GM19239 (cell line): ENCODE measurements at regions not wholly inside any gene's neighbourhood (a gene's known extent, or its start where the extent isn't known, plus 50 kb on each side); places are given as distances from the start of the nearest gene placed in this dataset.

Source experiments
- DNase-seq: peaks from one replicate; pipeline ENCODE4 v3.0.0; 2011; ENCODE audit warnings: low spot score; ENCODE audit not compliant: insufficient read length
- FAIRE-seq: peaks from 2 replicates; lab custom pipeline; 2011; peaks lifted over from hg19 to GRCh38; lab: Jason Lieb, UNC

DNA sequence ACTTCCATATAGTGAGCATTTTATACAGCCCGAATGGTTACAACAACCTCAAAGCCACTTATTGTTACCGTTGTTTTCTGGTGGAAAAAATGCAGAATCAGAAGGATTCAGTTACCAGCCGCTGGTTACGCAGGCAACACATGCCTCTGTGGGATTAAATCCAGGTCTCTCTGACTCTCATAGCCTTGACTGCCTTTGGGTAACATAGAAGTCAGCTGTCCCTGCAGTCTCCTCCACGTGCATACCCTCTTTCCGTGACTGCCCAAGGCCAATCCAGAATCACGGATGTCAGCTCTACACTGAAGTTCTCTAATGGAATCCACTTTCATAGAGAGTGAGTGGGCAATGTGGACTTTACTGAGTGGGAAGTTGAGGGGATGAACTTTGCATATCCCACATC, 189.5 kb upstream of the DNAJC19 start:
- FAIRE-seq (no peak), DNase-seq (no peak)

- FAIRE-seq, result peak; percentile 11
These were observed 187.1 kb upstream of the DNAJC19 start for GRCh38 chr3:181176601-181177000.

GRCh38 chr3:181174676-181175233, 185.2 kb upstream of the DNAJC19 start:
- no peak for FAIRE-seq
- no peak for DNase-seq

More at GRCh38 chr3:181176601-181177000, 187.1 kb upstream of the DNAJC19 start:
- no peak for DNase-seq

- FAIRE-seq (no peak), DNase-seq (no peak)
These were observed 184.5 kb upstream of the DNAJC19 start for GRCh38 chr3:181174022-181174421.

DNA sequence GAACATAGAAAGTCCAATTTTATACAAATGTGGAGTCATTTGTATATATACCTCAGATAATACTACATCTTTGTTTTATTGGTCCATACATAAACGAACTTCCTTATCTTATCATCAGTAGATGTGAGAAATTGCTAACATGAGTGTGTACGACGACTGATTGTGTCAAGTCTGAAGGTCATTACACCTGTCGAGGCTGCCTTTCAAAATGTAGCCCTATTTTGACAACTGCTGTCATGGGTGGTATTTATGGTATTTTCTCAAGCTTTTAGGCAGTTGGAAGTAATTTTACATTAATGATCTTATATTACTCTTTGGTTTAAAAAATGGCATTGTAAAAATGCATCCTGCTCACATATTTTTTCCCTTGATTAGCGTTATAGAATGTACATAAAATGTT, 183.7 kb upstream of the DNAJC19 start:
- FAIRE-seq (no peak), DNase-seq (no peak)

DNA sequence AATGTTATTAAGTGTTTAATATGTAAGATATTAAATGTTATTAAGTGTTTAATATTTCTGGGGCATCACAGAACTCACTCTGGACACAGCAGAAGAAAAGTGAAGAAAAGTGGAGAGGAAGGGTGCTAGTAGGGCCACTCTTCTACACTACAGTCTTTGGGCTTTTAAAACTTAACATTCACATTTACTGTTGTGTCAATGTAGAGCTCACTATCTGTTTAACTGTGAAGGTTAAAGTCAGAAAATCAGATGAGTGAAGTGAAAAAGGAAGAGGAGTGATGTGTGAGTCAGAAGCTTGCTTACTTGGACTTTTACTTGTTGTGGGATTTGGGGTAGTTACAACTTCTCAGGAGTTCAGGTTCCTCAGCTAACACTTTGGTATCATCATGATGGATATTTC, 145.3 kb upstream of the DNAJC19 start:
- FAIRE-seq, result no peak
- no peak for DNase-seq

DNA sequence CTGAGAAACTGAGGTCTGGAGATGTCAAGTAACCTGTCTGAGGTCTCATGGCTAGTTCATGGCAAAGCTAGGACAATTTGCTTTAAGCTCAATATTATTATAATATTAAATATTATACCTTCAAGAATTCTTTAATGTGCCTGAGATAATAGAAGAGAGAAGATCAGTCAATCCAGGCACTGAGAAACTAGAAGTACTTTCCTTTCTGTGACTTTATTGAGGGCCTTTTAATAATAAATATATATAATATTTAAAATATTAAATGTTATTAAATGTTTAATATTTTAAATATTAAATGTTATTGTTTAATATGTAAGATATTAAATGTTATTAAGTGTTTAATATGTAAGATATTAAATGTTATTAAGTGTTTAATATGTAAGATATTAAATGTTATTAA, 144.3 kb upstream of the DNAJC19 start:
- DNase-seq (no peak), FAIRE-seq (no peak)

GRCh38 chr3:181105646-181106045, 116.1 kb upstream of the DNAJC19 start:
- FAIRE-seq (no peak), DNase-seq (no peak)

DNA sequence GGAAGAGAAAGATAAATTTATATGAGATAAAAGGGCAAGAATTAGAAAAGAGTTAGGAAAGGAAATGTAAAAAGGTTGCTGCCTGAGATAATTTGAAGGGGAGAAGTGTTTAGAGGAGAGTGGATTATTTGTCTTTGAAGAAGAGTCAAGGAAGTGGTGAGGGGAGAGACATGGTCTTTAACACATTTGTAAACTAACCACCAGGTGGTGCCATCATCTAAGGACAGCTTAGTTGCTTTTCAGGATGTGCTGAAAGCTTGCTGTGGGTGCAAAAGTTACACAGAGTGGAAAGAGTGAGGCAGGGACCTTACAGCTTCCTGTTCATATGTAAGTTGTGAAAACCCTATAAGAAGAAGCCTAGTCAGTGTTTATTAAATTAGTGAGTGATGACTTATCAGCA, 114.1 kb upstream of the DNAJC19 start:
- no peak for DNase-seq
- FAIRE-seq, result no peak

- DNase-seq (no peak), FAIRE-seq (no peak)
These were observed 96.5 kb upstream of the DNAJC19 start for GRCh38 chr3:181086011-181086410.

GRCh38 chr3:181081930-181082329, 92.4 kb upstream of the DNAJC19 start:
- DNase-seq, result no peak
- no peak for FAIRE-seq

GRCh38 chr3:181076558-181076957, 87.0 kb upstream of the DNAJC19 start:
- FAIRE-seq (no peak), DNase-seq (no peak)

GRCh38 chr3:181075098-181075497, 85.6 kb upstream of the DNAJC19 start:
- DNase-seq (no peak), FAIRE-seq (no peak)

DNA sequence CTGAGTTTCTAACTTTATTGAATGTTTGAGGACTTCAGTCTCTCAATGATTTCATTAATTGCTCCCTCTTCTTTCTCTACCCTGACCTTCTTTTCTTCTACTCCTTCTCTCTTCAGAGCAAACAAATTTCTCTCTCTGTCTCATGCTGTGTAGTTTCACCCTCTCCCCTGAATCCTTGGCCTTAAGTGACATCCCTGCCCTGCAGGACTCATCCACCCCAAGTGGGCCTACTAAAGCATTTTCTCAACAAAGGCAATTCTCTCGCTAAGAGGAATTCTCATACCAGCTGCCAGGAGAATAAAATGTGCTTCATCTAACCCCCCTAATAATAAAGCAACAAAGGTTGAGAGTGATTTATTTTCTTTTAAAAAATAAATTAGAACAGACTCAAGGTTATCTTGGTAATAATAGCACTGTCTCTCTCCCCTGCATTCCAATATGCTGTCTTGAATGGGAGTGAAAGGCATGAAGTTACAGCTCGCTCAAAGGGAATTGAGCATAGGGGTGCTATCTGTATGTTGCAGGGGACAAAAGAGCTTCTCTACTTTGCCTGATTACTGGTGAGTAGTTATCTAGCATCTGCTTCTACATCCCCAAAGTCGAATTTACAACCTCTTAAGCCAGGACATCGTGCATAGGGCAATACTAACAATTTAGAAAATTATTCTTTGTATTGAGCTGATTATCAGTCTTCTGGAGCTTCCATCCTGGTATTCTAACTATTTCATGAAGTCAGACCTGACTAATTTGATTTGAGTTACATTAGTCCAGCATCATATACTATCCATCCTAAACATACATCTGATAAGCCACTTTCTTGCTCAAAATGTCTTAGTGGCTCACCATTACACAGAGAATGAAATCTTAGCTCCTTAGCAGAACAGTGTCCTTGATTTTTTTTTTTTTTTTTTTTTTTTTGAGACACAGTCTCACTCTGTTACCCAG, 76.9 kb upstream of the DNAJC19 start:
- FAIRE-seq, result no peak
- DNase-seq, result no peak

GRCh38 chr3:181056136-181056732, 66.7 kb upstream of the DNAJC19 start:
- no peak for DNase-seq

GRCh38 chr3:181054538-181054937, 65.0 kb upstream of the DNAJC19 start:
- DNase-seq (no peak), FAIRE-seq (no peak)

More at GRCh38 chr3:181056136-181056732, 66.7 kb upstream of the DNAJC19 start:
- no peak for FAIRE-seq

GRCh38 chr3:181052256-181052655, 62.7 kb upstream of the DNAJC19 start:
- FAIRE-seq (no peak), DNase-seq (no peak)

GRCh38 chr3:181050738-181051137, 61.2 kb upstream of the DNAJC19 start:
- FAIRE-seq (no peak), DNase-seq (no peak)

GRCh38 chr3:181040030-181040429, 50.5 kb upstream of the DNAJC19 start:
- FAIRE-seq (no peak), DNase-seq (no peak)
